ENCODE measurements at regions not wholly inside any gene's neighbourhood (a gene's known extent, or its start where the extent isn't known, plus 50 kb on each side); places are given as distances from the start of the nearest gene placed in this dataset.

- TF ChIP-seq ETS1 (IDR thresholded peaks at IDR 0.05) (no peak), CREB1 (CRISPR knock-in tag; IDR thresholded peaks at IDR 0.05; ENCODE audit: low read depth) (no peak), EZH2 (IDR thresholded peaks at IDR 0.05; ENCODE audit: low read depth, unreplicated experiment) (no peak), EZH2phosphoT487 (IDR thresholded peaks at IDR 0.05; ENCODE audit: unreplicated experiment) (no peak), POLR2AphosphoS5 (IDR thresholded peaks at IDR 0.05; ENCODE audit: low read depth) (no peak)
- TF ChIP-seq, protein P1, sequence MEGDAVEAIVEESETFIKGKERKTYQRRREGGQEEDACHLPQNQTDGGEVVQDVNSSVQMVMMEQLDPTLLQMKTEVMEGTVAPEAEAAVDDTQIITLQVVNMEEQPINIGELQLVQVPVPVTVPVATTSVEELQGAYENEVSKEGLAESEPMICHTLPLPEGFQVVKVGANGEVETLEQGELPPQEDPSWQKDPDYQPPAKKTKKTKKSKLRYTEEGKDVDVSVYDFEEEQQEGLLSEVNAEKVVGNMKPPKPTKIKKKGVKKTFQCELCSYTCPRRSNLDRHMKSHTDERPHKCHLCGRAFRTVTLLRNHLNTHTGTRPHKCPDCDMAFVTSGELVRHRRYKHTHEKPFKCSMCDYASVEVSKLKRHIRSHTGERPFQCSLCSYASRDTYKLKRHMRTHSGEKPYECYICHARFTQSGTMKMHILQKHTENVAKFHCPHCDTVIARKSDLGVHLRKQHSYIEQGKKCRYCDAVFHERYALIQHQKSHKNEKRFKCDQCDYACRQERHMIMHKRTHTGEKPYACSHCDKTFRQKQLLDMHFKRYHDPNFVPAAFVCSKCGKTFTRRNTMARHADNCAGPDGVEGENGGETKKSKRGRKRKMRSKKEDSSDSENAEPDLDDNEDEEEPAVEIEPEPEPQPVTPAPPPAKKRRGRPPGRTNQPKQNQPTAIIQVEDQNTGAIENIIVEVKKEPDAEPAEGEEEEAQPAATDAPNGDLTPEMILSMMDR (conservative IDR thresholded peaks at IDR 0.05; ENCODE audit: low read depth in 2 of 2) = no peak
- TF ChIP-seq, protein P2, sequence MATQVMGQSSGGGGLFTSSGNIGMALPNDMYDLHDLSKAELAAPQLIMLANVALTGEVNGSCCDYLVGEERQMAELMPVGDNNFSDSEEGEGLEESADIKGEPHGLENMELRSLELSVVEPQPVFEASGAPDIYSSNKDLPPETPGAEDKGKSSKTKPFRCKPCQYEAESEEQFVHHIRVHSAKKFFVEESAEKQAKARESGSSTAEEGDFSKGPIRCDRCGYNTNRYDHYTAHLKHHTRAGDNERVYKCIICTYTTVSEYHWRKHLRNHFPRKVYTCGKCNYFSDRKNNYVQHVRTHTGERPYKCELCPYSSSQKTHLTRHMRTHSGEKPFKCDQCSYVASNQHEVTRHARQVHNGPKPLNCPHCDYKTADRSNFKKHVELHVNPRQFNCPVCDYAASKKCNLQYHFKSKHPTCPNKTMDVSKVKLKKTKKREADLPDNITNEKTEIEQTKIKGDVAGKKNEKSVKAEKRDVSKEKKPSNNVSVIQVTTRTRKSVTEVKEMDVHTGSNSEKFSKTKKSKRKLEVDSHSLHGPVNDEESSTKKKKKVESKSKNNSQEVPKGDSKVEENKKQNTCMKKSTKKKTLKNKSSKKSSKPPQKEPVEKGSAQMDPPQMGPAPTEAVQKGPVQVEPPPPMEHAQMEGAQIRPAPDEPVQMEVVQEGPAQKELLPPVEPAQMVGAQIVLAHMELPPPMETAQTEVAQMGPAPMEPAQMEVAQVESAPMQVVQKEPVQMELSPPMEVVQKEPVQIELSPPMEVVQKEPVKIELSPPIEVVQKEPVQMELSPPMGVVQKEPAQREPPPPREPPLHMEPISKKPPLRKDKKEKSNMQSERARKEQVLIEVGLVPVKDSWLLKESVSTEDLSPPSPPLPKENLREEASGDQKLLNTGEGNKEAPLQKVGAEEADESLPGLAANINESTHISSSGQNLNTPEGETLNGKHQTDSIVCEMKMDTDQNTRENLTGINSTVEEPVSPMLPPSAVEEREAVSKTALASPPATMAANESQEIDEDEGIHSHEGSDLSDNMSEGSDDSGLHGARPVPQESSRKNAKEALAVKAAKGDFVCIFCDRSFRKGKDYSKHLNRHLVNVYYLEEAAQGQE (IDR thresholded peaks at IDR 0.05; ENCODE audit: unreplicated experiment) = no peak
These were observed 1053.7 kb upstream of the SPRY2 start for GRCh38 chr13:81394640-81395039.
